Lung (tissue), 11 donors: ENCODE measurements at regions not wholly inside any gene's neighbourhood (a gene's known extent, or its start where the extent isn't known, plus 50 kb on each side); places are given as distances from the start of the nearest gene placed in this dataset.

Source experiments
- ATAC-seq: fragments of 200-7000 bp; cut with Tn5 transposase; one replicate; pipeline ENCODE4 v1.9.1; 2020; ENCODE audit warnings: moderate number of reproducible peaks; ENCODE audit not compliant: insufficient read depth, low FRiP score
- DNase-seq, 3 donors: peaks; one replicate each; pipeline ENCODE4 v3.0.0-alpha.2; 2013 to 2017
- H3K27ac ChIP-seq, 2 donors: one replicate each; pipeline ENCODE4 v1.5.1; 2013; ENCODE audit warnings: mild to moderate bottlenecking in 2 of 2, moderate library complexity in 2 of 2, control low read depth in 1 of 2, inconsistent platforms in 1 of 2, low read depth in 1 of 2, low read length in 1 of 2
- H3K27me3 ChIP-seq, 3 donors: one replicate each; pipeline ENCODE4 v1.5.1; 2013; ENCODE audit warnings: low read length in 2 of 3; ENCODE audit not compliant: control insufficient read depth in 3 of 3, insufficient read depth in 3 of 3
- H3K36me3 ChIP-seq, 4 donors: one replicate each; pipeline ENCODE4 v1.5.1; 2013; ENCODE audit warnings: low read length in 4 of 4, mild to moderate bottlenecking in 1 of 4, moderate library complexity in 1 of 4; ENCODE audit not compliant: control insufficient read depth in 4 of 4, insufficient read depth in 4 of 4
- H3K4me1 ChIP-seq, 5 donors: one replicate each; pipeline ENCODE4 v1.5.1; 2013; ENCODE audit warnings: low read length in 5 of 5, mild to moderate bottlenecking in 2 of 5, moderate library complexity in 1 of 5; ENCODE audit not compliant: control insufficient read depth in 5 of 5, insufficient read depth in 5 of 5
- H3K4me3 ChIP-seq: one replicate; pipeline ENCODE4 v1.5.1; 2013; ENCODE audit warnings: mild to moderate bottlenecking, control low read depth, moderate library complexity
- H3K9ac ChIP-seq, 2 donors: one replicate each; pipeline ENCODE4 v1.5.1; 2013; ENCODE audit warnings: low read length in 2 of 2, control low read depth in 1 of 2; ENCODE audit not compliant: insufficient read depth in 1 of 2
- H3K9me3 ChIP-seq, 4 donors: one replicate each; pipeline ENCODE4 v1.5.1; 2013; ENCODE audit warnings: low read length in 3 of 4, mild to moderate bottlenecking in 1 of 4, moderate library complexity in 1 of 4; ENCODE audit not compliant: control insufficient read depth in 4 of 4, insufficient read depth in 3 of 4
- CTCF ChIP-seq: IDR thresholded peaks from 2 replicates; pipeline ENCODE4 v1.5.1; 2012; ENCODE audit warnings: mild to moderate bottlenecking; ENCODE audit errors: control extremely low read depth, extremely low read depth
- WGBS, 2 donors: extraction: QIAGEN DNeasy Blood & Tissue Kit; methylation state at CpG; one replicate each; pipeline ENCODE4 v1.1.7; 2013; 5-methylcytosine and 5-hydroxymethylcytosine counted together
- donor health status: control.
- donor health status: control.
- donor health status: Bipolar disorder and iron deficiency.
- donor health status: healthy.
- donor health status: DM: yes; HTN: yes; CAD: no.

DNA sequence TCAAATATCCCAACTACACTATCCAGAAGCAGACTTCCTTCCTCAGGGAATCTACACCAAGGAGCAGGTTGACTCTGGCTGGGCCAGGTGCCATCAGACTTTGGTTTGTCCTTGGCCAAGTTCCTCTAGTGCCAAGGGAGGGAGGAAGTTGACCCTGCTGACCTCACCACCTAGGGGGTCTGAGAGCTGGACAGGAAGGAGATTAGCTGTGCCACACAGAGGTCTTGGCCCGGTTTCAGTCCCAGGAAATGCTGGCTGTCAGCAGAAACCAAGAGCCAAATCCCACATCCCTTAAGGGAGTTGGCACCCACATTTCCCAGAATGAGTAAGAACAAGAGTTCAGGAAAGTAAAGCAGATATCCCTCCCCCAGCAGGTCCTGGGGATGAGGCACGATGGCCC is 178.2 kb downstream of the SALL1 start:
- DNase-seq: no peak
- Histone ChIP-seq H3K9ac (no peak overlapping the region), H3K27me3 (peaks cover 0 to 3% (median 3%) of the 10 kb centered on the region in 3 donors), H3K9me3 (peaks cover 0 to 3% (median 0%) of the 10 kb centered on the region in 4 donors), H3K27ac (no peak overlapping the region), H3K4me3 (no peak overlapping the region), H3K36me3 (no peaks in the 10 kb centered on the region), H3K4me1 (no peaks in the 10 kb centered on the region)
- 65 to 68% methylated on average over 2 of the region's 2 CpGs for WGBS, 2 donors
- no peak for TF ChIP-seq CTCF
- no peak for ATAC-seq

- no peaks in the 10 kb centered on the region for H3K36me3 ChIP-seq
- H3K9ac ChIP-seq: no peak overlapping the region
- ATAC-seq (no peak), DNase-seq (no peak)
- H3K4me1 ChIP-seq: no peaks in the 10 kb centered on the region
- 85 to 97% methylated on average over 3 of the region's 3 CpGs for WGBS, 2 donors
- H3K9me3 ChIP-seq: peaks cover 0 to 5% (median 0%) of the 10 kb centered on the region in 4 donors
- no peak for TF ChIP-seq CTCF
- H3K4me3 ChIP-seq: no peak overlapping the region
- no peak overlapping the region for H3K27ac ChIP-seq
- peaks cover 0 to 3% (median 0%) of the 10 kb centered on the region in 3 donors for H3K27me3 ChIP-seq
These were observed 180.8 kb downstream of the SALL1 start for GRCh38 chr16:50970281-50970680.

DNA sequence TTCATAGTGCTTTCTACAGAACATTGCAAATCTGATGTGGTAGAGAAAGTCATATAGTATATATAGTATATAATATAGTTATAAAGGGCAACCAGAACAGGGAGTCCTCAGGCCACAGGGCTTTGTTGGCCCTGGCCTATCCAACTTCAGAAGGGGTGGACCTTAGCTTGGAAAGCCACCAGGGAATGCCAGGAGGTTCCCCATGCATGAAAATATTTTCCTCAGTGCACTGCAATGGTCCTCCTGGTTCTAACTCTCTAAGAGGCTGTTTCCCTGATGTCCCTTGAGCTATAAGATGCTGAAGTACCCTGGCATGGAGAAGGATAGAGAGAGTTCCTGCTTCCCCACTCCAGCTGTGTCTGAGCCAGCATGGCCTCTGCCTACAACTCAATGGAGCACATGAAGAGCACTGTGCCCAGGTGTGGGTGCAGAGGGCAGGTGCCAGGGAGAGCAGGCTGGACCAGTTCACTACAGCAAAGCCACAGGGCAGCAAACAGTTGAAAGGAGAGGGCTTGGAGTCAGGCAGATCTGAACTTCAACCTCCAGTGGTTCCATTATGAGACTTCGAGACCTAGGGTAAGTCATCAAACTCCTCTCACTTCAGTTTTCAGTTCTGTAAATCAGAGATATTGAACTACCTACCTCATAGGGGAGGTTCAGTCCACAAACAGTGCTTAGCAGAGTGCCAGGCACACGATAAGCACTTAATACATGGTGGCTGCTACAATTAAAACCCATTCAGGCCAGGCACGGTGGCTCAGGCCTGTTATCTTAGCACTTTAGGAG is 183.1 kb downstream of the SALL1 start:
- ATAC-seq (no peak), DNase-seq (no peak)
- 85 to 88% methylated on average over 3 of the region's 3 CpGs for WGBS, 2 donors
- Histone ChIP-seq H3K27ac (no peak overlapping the region), H3K9me3 (peaks cover 0 to 2% (median 0%) of the 10 kb centered on the region in 4 donors), H3K27me3 (no peaks in the 10 kb centered on the region), H3K4me3 (no peak overlapping the region), H3K9ac (no peak overlapping the region), H3K36me3 (no peaks in the 10 kb centered on the region), H3K4me1 (no peaks in the 10 kb centered on the region)
- TF ChIP-seq CTCF: no peak
